GM23338 (cell line): ENCODE measurements at regions not wholly inside any gene's neighbourhood (a gene's known extent, or its start where the extent isn't known, plus 50 kb on each side); places are given as distances from the start of the nearest gene placed in this dataset.

Experiments
- ATAC-seq: fragments of 200-7000 bp; cut with Tn5 transposase; 3 replicates; pipeline ENCODE4 v1.9.1; 2020
- DNase-seq: peaks from one replicate; pipeline ENCODE4 v3.0.0-alpha.2; 2015; ENCODE audit warnings: low spot score
- H2AFZ ChIP-seq: fragments of 200-600 bp; sonication (generic); 2 replicates; pipeline ENCODE4 v1.8.0; 2016; ENCODE audit warnings: antibody characterized with exemption, mild to moderate bottlenecking, moderate library complexity
- H3F3A ChIP-seq: fragments of 200-600 bp; sonication (generic); replicated peaks from 2 replicates; pipeline ENCODE4 v1.8.0; 2017; ENCODE audit warnings: antibody characterized with exemption, mixed run types, low read depth
- H3K27ac ChIP-seq: fragments of 200-600 bp; sonication (generic); 2 replicates; pipeline ENCODE4 v1.6.1; 2016; ENCODE audit warnings: low read depth
- H3K27me3 ChIP-seq: fragments of 200-600 bp; sonication (generic); 2 replicates; pipeline ENCODE4 v1.8.0; 2016; ENCODE audit warnings: mild to moderate bottlenecking, mixed run types, moderate library complexity; ENCODE audit not compliant: insufficient read depth
- H3K36me3 ChIP-seq: fragments of 200-600 bp; sonication (generic); 2 replicates; pipeline ENCODE4 v1.8.0; 2016; ENCODE audit warnings: mild to moderate bottlenecking; ENCODE audit not compliant: insufficient read depth
- H3K4me1 ChIP-seq: fragments of 200-600 bp; sonication (generic); 2 replicates; pipeline ENCODE4 v1.8.0; 2016; ENCODE audit warnings: mild to moderate bottlenecking, moderate library complexity; ENCODE audit not compliant: insufficient read depth
- H3K4me2 ChIP-seq: fragments of 200-600 bp; sonication (generic); 2 replicates; pipeline ENCODE4 v1.7.1; 2017; ENCODE audit warnings: mixed run types
- H3K4me3 ChIP-seq: fragments of 200-600 bp; sonication (generic); 2 replicates; pipeline ENCODE4 v1.6.1; 2016; ENCODE audit warnings: mixed run types
- H3K79me2 ChIP-seq: fragments of 200-600 bp; sonication (generic); replicated peaks from 2 replicates; pipeline ENCODE4 v1.8.0; 2017; ENCODE audit warnings: mild to moderate bottlenecking; ENCODE audit not compliant: insufficient read depth
- H3K9me2 ChIP-seq: fragments of 200-600 bp; sonication (generic); 2 replicates; pipeline ENCODE4 v1.8.0; 2017; ENCODE audit not compliant: insufficient read depth
- H4K20me1 ChIP-seq: fragments of 200-600 bp; sonication (generic); replicated peaks from 2 replicates; pipeline ENCODE4 v1.8.0; 2017; ENCODE audit warnings: mild to moderate bottlenecking; ENCODE audit not compliant: insufficient read depth
- H3K27ac Mint-ChIP-seq: 2 replicates; pipeline ENCODE4 v1.8.0; 2020; ENCODE audit warnings: inconsistent platforms, mild to moderate bottlenecking, moderate library complexity, mixed read lengths
- H3K27me3 Mint-ChIP-seq: 3 replicates; pipeline ENCODE4 v1.8.0; 2022; ENCODE audit warnings: low read depth, mild to moderate bottlenecking, moderate library complexity, mixed read lengths, inconsistent platforms; ENCODE audit not compliant: insufficient read depth, poor library complexity
- H3K36me3 Mint-ChIP-seq: 3 replicates; pipeline ENCODE4 v1.8.0; 2021; ENCODE audit warnings: low read depth, mild to moderate bottlenecking, inconsistent platforms, moderate library complexity, mixed read lengths
- H3K4me1 Mint-ChIP-seq: 3 replicates; pipeline ENCODE4 v1.8.0; 2020; ENCODE audit warnings: mild to moderate bottlenecking, inconsistent platforms, mixed read lengths
- H3K4me3 Mint-ChIP-seq: 3 replicates; pipeline ENCODE4 v1.8.0; 2021; ENCODE audit warnings: moderate library complexity, mild to moderate bottlenecking, inconsistent platforms, mixed read lengths
- H3K9me3 Mint-ChIP-seq: 3 replicates; pipeline ENCODE4 v1.8.0; 2020; ENCODE audit warnings: moderate library complexity, mild to moderate bottlenecking, inconsistent platforms, mixed read lengths
- CREB1 ChIP-seq: fragments of 250-450 bp; sonication (Bioruptor Pico); IDR thresholded peaks from 2 replicates; pipeline ENCODE4 v1.5.0; 2020; ENCODE audit warnings: low read depth, mild to moderate bottlenecking, moderate library complexity
- EZH2 ChIP-seq: fragments of 200-600 bp; sonication (generic); IDR thresholded peaks from one replicate; pipeline ENCODE4 v1.8.0; 2017; ENCODE audit warnings: antibody characterized with exemption, mild to moderate bottlenecking, low read depth; ENCODE audit not compliant: unreplicated experiment
- EZH2phosphoT487 ChIP-seq: fragments of 200-600 bp; sonication (generic); IDR thresholded peaks from one replicate; pipeline ENCODE4 v1.8.1; 2018; ENCODE audit warnings: antibody characterized with exemption; ENCODE audit not compliant: unreplicated experiment
- POLR2AphosphoS5 ChIP-seq: IDR thresholded peaks from 2 replicates; pipeline ENCODE4 v1.6.1; 2016; ENCODE audit warnings: antibody characterized with exemption, low read depth
- ZNF114 ChIP-seq: fragments of 250-450 bp; sonication (Bioruptor Pico); IDR thresholded peaks from 2 replicates; pipeline ENCODE4 v1.5.0; 2020; ENCODE audit warnings: mild to moderate bottlenecking, moderate library complexity
- ZNF331 ChIP-seq: fragments of 250-450 bp; sonication (Bioruptor Pico); IDR thresholded peaks from 2 replicates; pipeline ENCODE4 v1.5.0; 2020; ENCODE audit warnings: low read depth, mild to moderate bottlenecking, moderate library complexity
- TF ChIP-seq, protein P1 (sequence below): IDR thresholded peaks from 2 replicates; pipeline ENCODE4 v1.6.1; 2016; ENCODE audit warnings: antibody characterized with exemption
- TF ChIP-seq, protein P2 (sequence below), 2 experiments: fragments of 200-600 bp in 1 of 2; sonication (generic) in 1 of 2; conservative IDR thresholded peaks; 2 replicates each; pipeline versions ENCODE4 v1.5.1 to v1.6.1; 2016 to 2017; ENCODE audit warnings: antibody characterized with exemption in 2 of 2, low read depth in 2 of 2, mild to moderate bottlenecking in 2 of 2, moderate library complexity in 1 of 2
- TF ChIP-seq, protein P3 (sequence below): fragments of 250-450 bp; sonication (Bioruptor Pico); IDR thresholded peaks from 2 replicates; pipeline ENCODE4 v1.5.0; 2020; ENCODE audit warnings: mild to moderate bottlenecking, moderate library complexity

DNA sequence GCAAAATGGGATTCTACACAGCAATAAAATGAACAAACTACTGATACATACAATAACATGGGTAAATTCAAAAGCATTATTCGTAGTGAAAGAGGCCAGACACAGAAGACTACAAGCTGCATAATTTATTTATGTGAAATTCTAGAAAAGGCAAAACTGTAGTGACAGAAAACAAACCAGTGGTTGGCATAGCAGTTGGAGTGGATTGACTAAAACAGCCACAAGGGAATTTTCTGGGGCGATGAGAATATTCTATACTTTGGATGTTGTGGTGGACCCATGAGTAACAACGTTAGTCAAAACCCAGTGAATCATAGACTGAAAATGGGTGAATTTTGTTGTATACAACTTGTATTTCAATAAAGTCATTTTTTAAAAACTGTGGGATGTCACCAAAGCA lies 63.2 kb upstream of the RPL38 start (continued):
- TF ChIP-seq POLR2AphosphoS5 = no peak
- TF ChIP-seq, protein P1, sequence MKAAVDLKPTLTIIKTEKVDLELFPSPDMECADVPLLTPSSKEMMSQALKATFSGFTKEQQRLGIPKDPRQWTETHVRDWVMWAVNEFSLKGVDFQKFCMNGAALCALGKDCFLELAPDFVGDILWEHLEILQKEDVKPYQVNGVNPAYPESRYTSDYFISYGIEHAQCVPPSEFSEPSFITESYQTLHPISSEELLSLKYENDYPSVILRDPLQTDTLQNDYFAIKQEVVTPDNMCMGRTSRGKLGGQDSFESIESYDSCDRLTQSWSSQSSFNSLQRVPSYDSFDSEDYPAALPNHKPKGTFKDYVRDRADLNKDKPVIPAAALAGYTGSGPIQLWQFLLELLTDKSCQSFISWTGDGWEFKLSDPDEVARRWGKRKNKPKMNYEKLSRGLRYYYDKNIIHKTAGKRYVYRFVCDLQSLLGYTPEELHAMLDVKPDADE = no peak
- no peak for TF ChIP-seq ZNF331 (CRISPR knock-in tag)
- TF ChIP-seq, protein P2, sequence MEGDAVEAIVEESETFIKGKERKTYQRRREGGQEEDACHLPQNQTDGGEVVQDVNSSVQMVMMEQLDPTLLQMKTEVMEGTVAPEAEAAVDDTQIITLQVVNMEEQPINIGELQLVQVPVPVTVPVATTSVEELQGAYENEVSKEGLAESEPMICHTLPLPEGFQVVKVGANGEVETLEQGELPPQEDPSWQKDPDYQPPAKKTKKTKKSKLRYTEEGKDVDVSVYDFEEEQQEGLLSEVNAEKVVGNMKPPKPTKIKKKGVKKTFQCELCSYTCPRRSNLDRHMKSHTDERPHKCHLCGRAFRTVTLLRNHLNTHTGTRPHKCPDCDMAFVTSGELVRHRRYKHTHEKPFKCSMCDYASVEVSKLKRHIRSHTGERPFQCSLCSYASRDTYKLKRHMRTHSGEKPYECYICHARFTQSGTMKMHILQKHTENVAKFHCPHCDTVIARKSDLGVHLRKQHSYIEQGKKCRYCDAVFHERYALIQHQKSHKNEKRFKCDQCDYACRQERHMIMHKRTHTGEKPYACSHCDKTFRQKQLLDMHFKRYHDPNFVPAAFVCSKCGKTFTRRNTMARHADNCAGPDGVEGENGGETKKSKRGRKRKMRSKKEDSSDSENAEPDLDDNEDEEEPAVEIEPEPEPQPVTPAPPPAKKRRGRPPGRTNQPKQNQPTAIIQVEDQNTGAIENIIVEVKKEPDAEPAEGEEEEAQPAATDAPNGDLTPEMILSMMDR (conservative IDR thresholded peaks at IDR 0.05; ENCODE audit: low read depth in 2 of 2) = no peak
- TF ChIP-seq ZNF114 (CRISPR knock-in tag) = no peak
- TF ChIP-seq EZH2 = no peak

DNA sequence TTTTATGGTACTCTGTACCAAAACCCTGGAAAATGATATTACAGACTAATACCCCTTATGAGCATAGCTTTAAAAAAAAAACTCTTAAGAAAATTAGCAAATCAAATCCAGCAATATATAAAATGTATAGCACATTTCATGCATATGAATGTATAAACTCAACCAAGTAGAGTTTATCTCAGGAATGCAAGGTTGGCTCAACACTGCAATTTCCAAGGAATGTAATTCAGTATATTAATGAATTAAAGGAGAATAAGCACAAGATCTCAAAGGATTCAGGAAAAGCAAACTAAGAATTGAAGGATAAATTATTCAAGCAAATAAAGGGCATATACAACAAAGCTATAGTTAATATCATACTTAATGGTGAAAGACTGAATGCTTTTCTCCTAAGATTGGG lies 61.9 kb upstream of the RPL38 start:
- Histone ChIP-seq H3K79me2 (no peaks in the 10 kb centered on the region), H3K4me2 (no peak overlapping the region), H3K4me3 (no peak overlapping the region), H3K27me3 (no peaks in the 10 kb centered on the region), H3K27ac (no peak overlapping the region), H3K4me1 (no peaks in the 10 kb centered on the region), H3F3A (no peaks in the 10 kb centered on the region), H2AFZ (no peak overlapping the region), H3K9me2 (no peaks in the 10 kb centered on the region; the same call in 1 of the 2 replicates), H4K20me1 (no peaks in the 10 kb centered on the region), H3K36me3 (no peaks in the 10 kb centered on the region)
- no peak overlapping the region for H3K27ac Mint-ChIP-seq
- H3K36me3 Mint-ChIP-seq = peaks cover 11% of the 10 kb centered on the region; the same call in 2 of the 3 replicates
- no peak for ATAC-seq
- no peak for DNase-seq
- peaks cover 52% of the 10 kb centered on the region for H3K9me3 Mint-ChIP-seq
- peaks cover 4% of the 10 kb centered on the region; the same call in 2 of the 3 replicates for H3K4me1 Mint-ChIP-seq
- peaks cover 2% of the 10 kb centered on the region for H3K27me3 Mint-ChIP-seq
- H3K4me3 Mint-ChIP-seq = no peak overlapping the region
- TF ChIP-seq, protein P1 = no peak
- TF ChIP-seq, protein P2 (conservative IDR thresholded peaks at IDR 0.05; ENCODE audit: low read depth in 2 of 2) = no peak
- TF ChIP-seq CREB1 (no peak), ZNF114 (CRISPR knock-in tag) (no peak), EZH2phosphoT487 (no peak), EZH2 (no peak)
- TF ChIP-seq, protein P3, sequence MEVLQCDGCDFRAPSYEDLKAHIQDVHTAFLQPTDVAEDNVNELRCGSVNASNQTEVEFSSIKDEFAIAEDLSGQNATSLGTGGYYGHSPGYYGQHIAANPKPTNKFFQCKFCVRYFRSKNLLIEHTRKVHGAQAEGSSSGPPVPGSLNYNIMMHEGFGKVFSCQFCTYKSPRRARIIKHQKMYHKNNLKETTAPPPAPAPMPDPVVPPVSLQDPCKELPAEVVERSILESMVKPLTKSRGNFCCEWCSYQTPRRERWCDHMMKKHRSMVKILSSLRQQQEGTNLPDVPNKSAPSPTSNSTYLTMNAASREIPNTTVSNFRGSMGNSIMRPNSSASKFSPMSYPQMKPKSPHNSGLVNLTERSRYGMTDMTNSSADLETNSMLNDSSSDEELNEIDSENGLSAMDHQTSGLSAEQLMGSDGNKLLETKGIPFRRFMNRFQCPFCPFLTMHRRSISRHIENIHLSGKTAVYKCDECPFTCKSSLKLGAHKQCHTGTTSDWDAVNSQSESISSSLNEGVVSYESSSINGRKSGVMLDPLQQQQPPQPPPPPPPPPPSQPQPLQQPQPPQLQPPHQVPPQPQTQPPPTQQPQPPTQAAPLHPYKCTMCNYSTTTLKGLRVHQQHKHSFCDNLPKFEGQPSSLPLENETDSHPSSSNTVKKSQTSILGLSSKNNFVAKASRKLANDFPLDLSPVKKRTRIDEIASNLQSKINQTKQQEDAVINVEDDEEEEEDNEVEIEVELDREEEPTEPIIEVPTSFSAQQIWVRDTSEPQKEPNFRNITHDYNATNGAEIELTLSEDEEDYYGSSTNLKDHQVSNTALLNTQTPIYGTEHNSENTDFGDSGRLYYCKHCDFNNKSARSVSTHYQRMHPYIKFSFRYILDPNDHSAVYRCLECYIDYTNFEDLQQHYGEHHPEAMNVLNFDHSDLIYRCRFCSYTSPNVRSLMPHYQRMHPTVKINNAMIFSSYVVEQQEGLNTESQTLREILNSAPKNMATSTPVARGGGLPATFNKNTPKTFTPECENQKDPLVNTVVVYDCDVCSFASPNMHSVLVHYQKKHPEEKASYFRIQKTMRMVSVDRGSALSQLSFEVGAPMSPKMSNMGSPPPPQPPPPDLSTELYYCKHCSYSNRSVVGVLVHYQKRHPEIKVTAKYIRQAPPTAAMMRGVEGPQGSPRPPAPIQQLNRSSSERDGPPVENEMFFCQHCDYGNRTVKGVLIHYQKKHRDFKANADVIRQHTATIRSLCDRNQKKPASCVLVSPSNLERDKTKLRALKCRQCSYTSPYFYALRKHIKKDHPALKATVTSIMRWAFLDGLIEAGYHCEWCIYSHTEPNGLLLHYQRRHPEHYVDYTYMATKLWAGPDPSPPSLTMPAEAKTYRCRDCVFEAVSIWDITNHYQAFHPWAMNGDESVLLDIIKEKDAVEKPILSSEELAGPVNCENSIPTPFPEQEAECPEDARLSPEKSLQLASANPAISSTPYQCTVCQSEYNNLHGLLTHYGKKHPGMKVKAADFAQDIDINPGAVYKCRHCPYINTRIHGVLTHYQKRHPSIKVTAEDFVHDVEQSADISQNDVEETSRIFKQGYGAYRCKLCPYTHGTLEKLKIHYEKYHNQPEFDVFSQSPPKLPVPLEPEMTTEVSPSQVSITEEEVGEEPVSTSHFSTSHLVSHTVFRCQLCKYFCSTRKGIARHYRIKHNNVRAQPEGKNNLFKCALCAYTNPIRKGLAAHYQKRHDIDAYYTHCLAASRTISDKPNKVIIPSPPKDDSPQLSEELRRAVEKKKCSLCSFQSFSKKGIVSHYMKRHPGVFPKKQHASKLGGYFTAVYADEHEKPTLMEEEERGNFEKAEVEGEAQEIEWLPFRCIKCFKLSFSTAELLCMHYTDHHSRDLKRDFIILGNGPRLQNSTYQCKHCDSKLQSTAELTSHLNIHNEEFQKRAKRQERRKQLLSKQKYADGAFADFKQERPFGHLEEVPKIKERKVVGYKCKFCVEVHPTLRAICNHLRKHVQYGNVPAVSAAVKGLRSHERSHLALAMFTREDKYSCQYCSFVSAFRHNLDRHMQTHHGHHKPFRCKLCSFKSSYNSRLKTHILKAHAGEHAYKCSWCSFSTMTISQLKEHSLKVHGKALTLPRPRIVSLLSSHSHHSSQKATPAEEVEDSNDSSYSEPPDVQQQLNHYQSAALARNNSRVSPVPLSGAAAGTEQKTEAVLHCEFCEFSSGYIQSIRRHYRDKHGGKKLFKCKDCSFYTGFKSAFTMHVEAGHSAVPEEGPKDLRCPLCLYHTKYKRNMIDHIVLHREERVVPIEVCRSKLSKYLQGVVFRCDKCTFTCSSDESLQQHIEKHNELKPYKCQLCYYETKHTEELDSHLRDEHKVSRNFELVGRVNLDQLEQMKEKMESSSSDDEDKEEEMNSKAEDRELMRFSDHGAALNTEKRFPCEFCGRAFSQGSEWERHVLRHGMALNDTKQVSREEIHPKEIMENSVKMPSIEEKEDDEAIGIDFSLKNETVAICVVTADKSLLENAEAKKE (CRISPR knock-in tag) = no peak
